ENCODE measurements at regions not wholly inside any gene's neighbourhood (a gene's known extent, or its start where the extent isn't known, plus 50 kb on each side); places are given as distances from the start of the nearest gene placed in this dataset.

GRCh38 chr4:57632564-57632963, 522.4 kb upstream of the IGFBP7 start:
- H3K27ac ChIP-seq (ENCODE audit: low read depth, low read length), result no peak overlapping the region
- no peaks in the 10 kb centered on the region for H3K4me1 ChIP-seq (ENCODE audit: control insufficient read depth, insufficient read depth, low read length)
- H3K9ac ChIP-seq (ENCODE audit: low read length), result no peak overlapping the region
- H3K4me3 ChIP-seq (ENCODE audit: low read length), result no peak overlapping the region
- H3K36me3 ChIP-seq (ENCODE audit: control insufficient read depth, insufficient read depth, low read length), result no peaks in the 10 kb centered on the region
- H3K27me3 ChIP-seq (ENCODE audit: control insufficient read depth, insufficient read depth, low read length), result no peaks in the 10 kb centered on the region

- no peak overlapping the region for H3K27ac ChIP-seq (ENCODE audit: low read depth, low read length)
- no peak overlapping the region for H3K4me3 ChIP-seq (ENCODE audit: low read length)
- H3K36me3 ChIP-seq (ENCODE audit: control insufficient read depth, insufficient read depth, low read length), result no peaks in the 10 kb centered on the region
- no peak overlapping the region for H3K9ac ChIP-seq (ENCODE audit: low read length)
- H3K27me3 ChIP-seq (ENCODE audit: control insufficient read depth, insufficient read depth, low read length), result no peaks in the 10 kb centered on the region
- no peaks in the 10 kb centered on the region for H3K4me1 ChIP-seq (ENCODE audit: control insufficient read depth, insufficient read depth, low read length)
Measured at GRCh38 chr4:57631147-57631546, 521.0 kb upstream of the IGFBP7 start.

GRCh38 chr4:57628004-57628403, 517.8 kb upstream of the IGFBP7 start:
- no peaks in the 10 kb centered on the region for H3K4me1 ChIP-seq (ENCODE audit: control insufficient read depth, insufficient read depth, low read length)
- no peak overlapping the region for H3K27ac ChIP-seq (ENCODE audit: low read depth, low read length)
- no peaks in the 10 kb centered on the region for H3K36me3 ChIP-seq (ENCODE audit: control insufficient read depth, insufficient read depth, low read length)
- no peak overlapping the region for H3K9ac ChIP-seq (ENCODE audit: low read length)
- no peaks in the 10 kb centered on the region for H3K27me3 ChIP-seq (ENCODE audit: control insufficient read depth, insufficient read depth, low read length)
- no peak overlapping the region for H3K4me3 ChIP-seq (ENCODE audit: low read length)

GRCh38 chr4:57614257-57614932, 504.2 kb upstream of the IGFBP7 start:
- H3K36me3 ChIP-seq (ENCODE audit: control insufficient read depth, insufficient read depth, low read length), result no peaks in the 10 kb centered on the region
- no peak overlapping the region for H3K9ac ChIP-seq (ENCODE audit: low read length)
- H3K27ac ChIP-seq (ENCODE audit: low read depth, low read length), result no peak overlapping the region
- H3K4me1 ChIP-seq (ENCODE audit: control insufficient read depth, insufficient read depth, low read length), result no peaks in the 10 kb centered on the region
- no peak overlapping the region for H3K4me3 ChIP-seq (ENCODE audit: low read length)
- no peaks in the 10 kb centered on the region for H3K27me3 ChIP-seq (ENCODE audit: control insufficient read depth, insufficient read depth, low read length)

GRCh38 chr4:57612279-57612678, 502.1 kb upstream of the IGFBP7 start:
- Histone ChIP-seq H3K9ac (ENCODE audit: low read length) (no peak overlapping the region), H3K27me3 (ENCODE audit: control insufficient read depth, insufficient read depth, low read length) (no peaks in the 10 kb centered on the region), H3K36me3 (ENCODE audit: control insufficient read depth, insufficient read depth, low read length) (no peaks in the 10 kb centered on the region), H3K4me3 (ENCODE audit: low read length) (no peak overlapping the region), H3K4me1 (ENCODE audit: control insufficient read depth, insufficient read depth, low read length) (no peaks in the 10 kb centered on the region), H3K27ac (ENCODE audit: low read depth, low read length) (no peak overlapping the region)

- H3K4me1 ChIP-seq (ENCODE audit: control insufficient read depth, insufficient read depth, low read length), result no peaks in the 10 kb centered on the region
- H3K36me3 ChIP-seq (ENCODE audit: control insufficient read depth, insufficient read depth, low read length), result no peaks in the 10 kb centered on the region
- no peaks in the 10 kb centered on the region for H3K27me3 ChIP-seq (ENCODE audit: control insufficient read depth, insufficient read depth, low read length)
- H3K4me3 ChIP-seq (ENCODE audit: low read length), result no peak overlapping the region
- H3K27ac ChIP-seq (ENCODE audit: low read depth, low read length), result no peak overlapping the region
- H3K9ac ChIP-seq (ENCODE audit: low read length), result no peak overlapping the region
Measured at GRCh38 chr4:57607566-57608180, 497.5 kb upstream of the IGFBP7 start.

GRCh38 chr4:57605376-57605775, 495.2 kb upstream of the IGFBP7 start:
- Histone ChIP-seq H3K27ac (ENCODE audit: low read depth, low read length) (no peak overlapping the region), H3K27me3 (ENCODE audit: control insufficient read depth, insufficient read depth, low read length) (no peaks in the 10 kb centered on the region), H3K4me1 (ENCODE audit: control insufficient read depth, insufficient read depth, low read length) (no peaks in the 10 kb centered on the region), H3K9ac (ENCODE audit: low read length) (no peak overlapping the region), H3K36me3 (ENCODE audit: control insufficient read depth, insufficient read depth, low read length) (no peaks in the 10 kb centered on the region), H3K4me3 (ENCODE audit: low read length) (no peak overlapping the region)

- Histone ChIP-seq H3K36me3 (ENCODE audit: control insufficient read depth, insufficient read depth, low read length) (no peaks in the 10 kb centered on the region), H3K27me3 (ENCODE audit: control insufficient read depth, insufficient read depth, low read length) (no peaks in the 10 kb centered on the region), H3K9ac (ENCODE audit: low read length) (no peak overlapping the region), H3K27ac (ENCODE audit: low read depth, low read length) (no peak overlapping the region), H3K4me3 (ENCODE audit: low read length) (no peak overlapping the region), H3K4me1 (ENCODE audit: control insufficient read depth, insufficient read depth, low read length) (no peaks in the 10 kb centered on the region)
Measured at GRCh38 chr4:57602141-57602540, 492.0 kb upstream of the IGFBP7 start.

GRCh38 chr4:57591073-57591472, 480.9 kb upstream of the IGFBP7 start:
- Histone ChIP-seq H3K9ac (ENCODE audit: low read length) (no peak overlapping the region), H3K27ac (ENCODE audit: low read depth, low read length) (no peak overlapping the region), H3K36me3 (ENCODE audit: control insufficient read depth, insufficient read depth, low read length) (no peaks in the 10 kb centered on the region), H3K4me3 (ENCODE audit: low read length) (no peak overlapping the region), H3K27me3 (ENCODE audit: control insufficient read depth, insufficient read depth, low read length) (no peaks in the 10 kb centered on the region), H3K4me1 (ENCODE audit: control insufficient read depth, insufficient read depth, low read length) (no peaks in the 10 kb centered on the region)

- H3K27ac ChIP-seq (ENCODE audit: low read depth, low read length), result no peak overlapping the region
- H3K36me3 ChIP-seq (ENCODE audit: control insufficient read depth, insufficient read depth, low read length), result no peaks in the 10 kb centered on the region
- no peaks in the 10 kb centered on the region for H3K4me1 ChIP-seq (ENCODE audit: control insufficient read depth, insufficient read depth, low read length)
- no peak overlapping the region for H3K4me3 ChIP-seq (ENCODE audit: low read length)
- H3K9ac ChIP-seq (ENCODE audit: low read length), result no peak overlapping the region
- no peaks in the 10 kb centered on the region for H3K27me3 ChIP-seq (ENCODE audit: control insufficient read depth, insufficient read depth, low read length)
Measured at GRCh38 chr4:57588557-57588956, 478.4 kb upstream of the IGFBP7 start.

GRCh38 chr4:57580710-57581599, 470.8 kb upstream of the IGFBP7 start:
- H3K4me1 ChIP-seq (ENCODE audit: control insufficient read depth, insufficient read depth, low read length), result no peaks in the 10 kb centered on the region
- H3K36me3 ChIP-seq (ENCODE audit: control insufficient read depth, insufficient read depth, low read length), result no peaks in the 10 kb centered on the region
- H3K27me3 ChIP-seq (ENCODE audit: control insufficient read depth, insufficient read depth, low read length), result no peaks in the 10 kb centered on the region
- no peak overlapping the region for H3K4me3 ChIP-seq (ENCODE audit: low read length)
- no peak overlapping the region for H3K27ac ChIP-seq (ENCODE audit: low read depth, low read length)
- no peak overlapping the region for H3K9ac ChIP-seq (ENCODE audit: low read length)

- Histone ChIP-seq H3K4me3 (ENCODE audit: low read length) (no peak overlapping the region), H3K27ac (ENCODE audit: low read depth, low read length) (no peak overlapping the region), H3K4me1 (ENCODE audit: control insufficient read depth, insufficient read depth, low read length) (no peaks in the 10 kb centered on the region), H3K36me3 (ENCODE audit: control insufficient read depth, insufficient read depth, low read length) (no peaks in the 10 kb centered on the region), H3K9ac (ENCODE audit: low read length) (no peak overlapping the region), H3K27me3 (ENCODE audit: control insufficient read depth, insufficient read depth, low read length) (no peaks in the 10 kb centered on the region)
Measured at GRCh38 chr4:57575426-57575825, 465.2 kb upstream of the IGFBP7 start.

All from rectal smooth muscle tissue (tissue), 1 donor.